Transverse colon (tissue), 4 donors: ENCODE measurements at regions not wholly inside any gene's neighbourhood (a gene's known extent, or its start where the extent isn't known, plus 50 kb on each side); places are given as distances from the start of the nearest gene placed in this dataset.

Experiments used
- EP300 ChIP-seq: sonication (generic); formaldehyde crosslinking; IDR thresholded peaks from one replicate; pipeline ENCODE4 v1.6.1; 2017; ENCODE audit warnings: antibody characterized with exemption, low read depth
- POLR2A ChIP-seq: fragments of 450-650 bp; IDR thresholded peaks from one replicate; pipeline ENCODE4 v1.6.1; 2016; ENCODE audit warnings: antibody characterized with exemption, mild to moderate bottlenecking, moderate library complexity
- POLR2AphosphoS5 ChIP-seq, 3 donors: sonication (generic); formaldehyde crosslinking; IDR thresholded peaks; one replicate each; pipeline ENCODE4 v1.6.1; 2016; ENCODE audit warnings: antibody characterized with exemption in 3 of 3
- TF ChIP-seq, protein P1 (sequence below), 5 experiments: fragments of 200-600 bp in 3 of 5; fragments of 450-650 bp in 2 of 5; sonication (generic) in 3 of 5; IDR thresholded peaks; 1 replicate in 2 of 5; 2 replicates in 3 of 5; pipeline ENCODE4 v1.5.1; 2016 to 2017; ENCODE audit warnings: antibody characterized with exemption in 5 of 5, inconsistent platforms in 3 of 5, mild to moderate bottlenecking in 2 of 5, moderate library complexity in 1 of 5

DNA sequence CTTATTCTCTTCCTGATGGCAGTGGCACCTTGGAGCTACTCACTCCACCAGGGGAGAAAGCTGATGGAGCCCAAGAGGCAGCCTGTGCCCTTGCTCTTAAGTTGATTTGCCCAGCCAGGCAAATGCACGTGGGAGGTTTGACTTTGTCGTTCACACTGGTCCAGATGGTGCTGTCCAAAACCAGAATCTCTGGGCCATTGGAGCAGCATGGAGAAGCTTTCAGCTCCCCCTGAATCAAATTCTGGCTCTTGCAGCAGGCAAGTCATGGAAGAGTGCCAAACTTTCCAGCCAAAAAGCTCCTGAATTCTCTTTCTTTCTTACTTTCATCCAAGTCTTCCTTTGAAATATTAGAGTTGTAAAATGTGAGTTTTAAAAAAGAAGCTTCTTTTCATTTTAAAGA lies 970.4 kb downstream of the RPA4 start:
- TF ChIP-seq, protein P1, sequence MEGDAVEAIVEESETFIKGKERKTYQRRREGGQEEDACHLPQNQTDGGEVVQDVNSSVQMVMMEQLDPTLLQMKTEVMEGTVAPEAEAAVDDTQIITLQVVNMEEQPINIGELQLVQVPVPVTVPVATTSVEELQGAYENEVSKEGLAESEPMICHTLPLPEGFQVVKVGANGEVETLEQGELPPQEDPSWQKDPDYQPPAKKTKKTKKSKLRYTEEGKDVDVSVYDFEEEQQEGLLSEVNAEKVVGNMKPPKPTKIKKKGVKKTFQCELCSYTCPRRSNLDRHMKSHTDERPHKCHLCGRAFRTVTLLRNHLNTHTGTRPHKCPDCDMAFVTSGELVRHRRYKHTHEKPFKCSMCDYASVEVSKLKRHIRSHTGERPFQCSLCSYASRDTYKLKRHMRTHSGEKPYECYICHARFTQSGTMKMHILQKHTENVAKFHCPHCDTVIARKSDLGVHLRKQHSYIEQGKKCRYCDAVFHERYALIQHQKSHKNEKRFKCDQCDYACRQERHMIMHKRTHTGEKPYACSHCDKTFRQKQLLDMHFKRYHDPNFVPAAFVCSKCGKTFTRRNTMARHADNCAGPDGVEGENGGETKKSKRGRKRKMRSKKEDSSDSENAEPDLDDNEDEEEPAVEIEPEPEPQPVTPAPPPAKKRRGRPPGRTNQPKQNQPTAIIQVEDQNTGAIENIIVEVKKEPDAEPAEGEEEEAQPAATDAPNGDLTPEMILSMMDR (IDR thresholded peaks at IDR 0.05): no peak
- TF ChIP-seq EP300 (no peak), POLR2AphosphoS5 (IDR thresholded peaks at IDR 0.05) (no peak), POLR2A (no peak)
